ENCODE measurements at regions not wholly inside any gene's neighbourhood (a gene's known extent, or its start where the extent isn't known, plus 50 kb on each side); places are given as distances from the start of the nearest gene placed in this dataset.
"Not testable (repeated sequence)": the region's sequence is repeated elsewhere in the genome, so short reads cannot be mapped to it uniquely, and the experiment has no call there.

GRCh38 chr7:67484244-67484751 is 487.7 kb downstream of the TYW1 start:
- peak; percentile 6 for DNase-seq

- DNase-seq, result no peak
Measured at GRCh38 chr7:67486401-67486800, 489.8 kb downstream of the TYW1 start.

- no peak for DNase-seq
Measured at GRCh38 chr7:67487316-67487715, 490.7 kb downstream of the TYW1 start.

- DNase-seq, result no peak
Measured at GRCh38 chr7:67489881-67490280, 493.2 kb downstream of the TYW1 start.

- no peak for DNase-seq
Measured at GRCh38 chr7:67493366-67493765, 496.7 kb downstream of the TYW1 start.

- DNase-seq, result no peak
Measured at GRCh38 chr7:67496589-67496988, 500.0 kb downstream of the TYW1 start.

GRCh38 chr7:67497914-67498313 is 501.3 kb downstream of the TYW1 start:
- not testable (repeated sequence) for DNase-seq

- DNase-seq, result no peak
Measured at GRCh38 chr7:67502929-67503328, 506.3 kb downstream of the TYW1 start.

GRCh38 chr7:67505449-67505848 is 508.8 kb downstream of the TYW1 start:
- no peak for DNase-seq

- no peak for DNase-seq
Measured at GRCh38 chr7:67512481-67512880, 515.8 kb downstream of the TYW1 start.

- DNase-seq, result no peak
Measured at GRCh38 chr7:67518580-67518979, 521.9 kb downstream of the TYW1 start.

- DNase-seq, result no peak
Measured at GRCh38 chr7:67519171-67519570, 522.5 kb downstream of the TYW1 start.

- DNase-seq, result no peak
Measured at GRCh38 chr7:67522504-67522903, 525.9 kb downstream of the TYW1 start.

- DNase-seq, result no peak
Measured at GRCh38 chr7:67523713-67524112, 527.1 kb downstream of the TYW1 start.

GRCh38 chr7:67525588-67525987 is 529.0 kb downstream of the TYW1 start:
- no peak for DNase-seq

GRCh38 chr7:67535241-67535989 is 538.8 kb downstream of the TYW1 start:
- no peak for DNase-seq

- DNase-seq, result no peak
Measured at GRCh38 chr7:67542916-67543315, 546.3 kb downstream of the TYW1 start.

GRCh38 chr7:67547183-67547907 is 550.7 kb downstream of the TYW1 start:
- no peak for DNase-seq

- DNase-seq, result no peak
Measured at GRCh38 chr7:67549126-67549525, 552.5 kb downstream of the TYW1 start.

- DNase-seq, result no peak
Measured at GRCh38 chr7:67550801-67551436, 554.3 kb downstream of the TYW1 start.

- no peak for DNase-seq
Measured at GRCh38 chr7:67552738-67553137, 556.1 kb downstream of the TYW1 start.

- DNase-seq, result no peak
Measured at GRCh38 chr7:67553378-67553777, 556.7 kb downstream of the TYW1 start.

GRCh38 chr7:67554986-67555385 is 558.4 kb downstream of the TYW1 start:
- DNase-seq, result no peak

- no peak for DNase-seq
Measured at GRCh38 chr7:67564959-67565358, 568.3 kb downstream of the TYW1 start.

Measured in NK-92 treated with Interleukin-12 subunit alpha and Interleukin-12 subunit beta, amount 100 ng/mL, for 24 hours (cell line).